ENCODE measurements at regions not wholly inside any gene's neighbourhood (a gene's known extent, or its start where the extent isn't known, plus 50 kb on each side); places are given as distances from the start of the nearest gene placed in this dataset.

GRCh38 chr5:45826055-45826454, 129.9 kb upstream of the HCN1 start:
- Histone ChIP-seq H3K4me2 (ENCODE audit: insufficient read depth, low read length) (no peak overlapping the region), H3K27me3 (ENCODE audit: control insufficient read depth in 2 of 2, insufficient read depth in 2 of 2, low read length in 2 of 2) (no peaks in the 10 kb centered on the region), H3K79me2 (ENCODE audit: control insufficient read depth, insufficient read depth, low read length) (no peaks in the 10 kb centered on the region), H3K4me1 (ENCODE audit: control insufficient read depth, extremely low read depth, insufficient read depth, low read length) (no peaks in the 10 kb centered on the region), H3K9me3 (replicated peaks; ENCODE audit: control insufficient read depth, insufficient read depth, low read length) (peaks cover 6% of the 10 kb centered on the region), H3K9me1 (replicated peaks; ENCODE audit: control insufficient read depth, extremely low read depth, insufficient read depth, low read length) (no peaks in the 10 kb centered on the region), H3K27ac (ENCODE audit: insufficient read depth, low read depth, low read length) (no peak overlapping the region), H2AFZ (ENCODE audit: low read depth, low read length) (no peak overlapping the region), H3K36me3 (ENCODE audit: control insufficient read depth in 2 of 2, extremely low read depth in 1 of 2, insufficient read depth in 2 of 2, low read length in 2 of 2) (no peaks in the 10 kb centered on the region), H4K20me1 (replicated peaks; ENCODE audit: control insufficient read depth, extremely low read depth, insufficient read depth, low read length) (no peaks in the 10 kb centered on the region), H3K4me3 (replicated peaks in 1 of 3; ENCODE audit: insufficient read depth in 1 of 3, low read depth in 1 of 3, low read length in 3 of 3) (no peak overlapping the region), H3K9ac (replicated peaks; ENCODE audit: extremely low read depth, insufficient read depth, low read length) (no peak overlapping the region)
- TF ChIP-seq POLR2A (IDR thresholded peaks at IDR 0.05; ENCODE audit: low read depth, low read length) (no peak), FOS (IDR thresholded peaks at IDR 0.05; ENCODE audit: borderline replicate concordance, insufficient read depth, low read length) (no peak), JUN (IDR thresholded peaks at IDR 0.05; ENCODE audit: borderline replicate concordance, insufficient read depth, insufficient read length, low read depth) (no peak), MAX (IDR thresholded peaks at IDR 0.05; ENCODE audit: insufficient read depth, insufficient read length) (no peak), POLR2AphosphoS5 (IDR thresholded peaks at IDR 0.05; ENCODE audit: insufficient read depth, low read depth, low read length) (no peak), MYC (IDR thresholded peaks at IDR 0.05; ENCODE audit: low read depth, low read length) (no peak), EZH2 (IDR thresholded peaks at IDR 0.05; ENCODE audit: borderline replicate concordance, low read depth, low read length, severe bottlenecking) (no peak), CTCF (IDR thresholded peaks at IDR 0.05; ENCODE audit: extremely low read depth in 1 of 2, insufficient read depth in 1 of 2, low read depth in 1 of 2, low read length in 2 of 2) (no peak), GATA2 (IDR thresholded peaks at IDR 0.05; ENCODE audit: insufficient read depth, insufficient read length, low read depth, low read length) (no peak)
- intact Hi-C loops (cut with micrococcal nuclease) = no loop called here
- DNase-seq (ENCODE audit: low read depth, low spot score) (no peak), FAIRE-seq (no peak)
- ChIA-PET POLR2A (no interaction called here), CTCF (no interaction called here)
- dilution Hi-C loops (cut with MboI; ENCODE audit: extremely low pct_ligation_motif_present, low sequenced_read_pairs) = no loop called here
- BruUV-seq (replicated peaks) = no TSS peak

Measured in endothelial cell of umbilical vein (primary cell).